ENCODE measurements at regions not wholly inside any gene's neighbourhood (a gene's known extent, or its start where the extent isn't known, plus 50 kb on each side); places are given as distances from the start of the nearest gene placed in this dataset.
A peak's percentile ranks its signal among the peaks of the same experiment; 100 is the strongest.

DNA sequence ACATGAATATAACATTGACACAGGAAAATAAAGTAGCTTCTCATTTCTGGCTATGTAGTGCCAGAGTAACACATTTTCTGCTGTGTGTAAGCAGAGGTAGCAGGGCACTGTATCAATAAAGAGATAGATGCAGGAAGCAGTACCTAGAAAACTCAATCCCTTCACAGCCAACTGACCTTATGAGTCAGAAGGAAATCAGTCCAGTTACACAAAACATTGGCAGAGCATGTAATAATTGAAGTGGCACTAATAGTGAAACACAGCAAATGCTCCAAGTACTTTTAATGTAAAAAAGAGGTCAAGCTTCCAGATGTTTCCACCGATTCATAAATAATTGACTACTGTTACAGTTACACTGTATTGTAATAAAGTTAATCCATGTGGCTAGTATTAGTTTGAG, 706.6 kb downstream of the EFNA5 start:
- no peak for DNase-seq

DNA sequence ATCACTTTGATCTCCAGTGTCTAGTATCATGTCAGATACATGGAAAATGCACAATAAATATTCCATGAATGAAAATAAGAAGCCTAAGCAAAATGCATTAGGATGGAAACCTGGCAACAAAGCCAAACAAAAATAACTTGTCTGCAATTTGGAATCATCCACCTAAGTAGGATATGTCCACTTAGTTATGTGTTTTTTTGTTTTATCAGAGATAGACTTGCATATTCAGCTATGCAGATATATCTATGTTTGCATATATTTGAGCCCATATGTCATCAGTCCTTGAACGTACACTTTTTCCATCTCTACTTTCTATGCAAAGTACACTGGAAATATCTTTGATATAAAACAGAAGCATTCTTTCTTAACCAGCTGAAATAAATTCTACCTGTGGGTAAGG, 707.1 kb downstream of the EFNA5 start:
- no peak for DNase-seq

DNA sequence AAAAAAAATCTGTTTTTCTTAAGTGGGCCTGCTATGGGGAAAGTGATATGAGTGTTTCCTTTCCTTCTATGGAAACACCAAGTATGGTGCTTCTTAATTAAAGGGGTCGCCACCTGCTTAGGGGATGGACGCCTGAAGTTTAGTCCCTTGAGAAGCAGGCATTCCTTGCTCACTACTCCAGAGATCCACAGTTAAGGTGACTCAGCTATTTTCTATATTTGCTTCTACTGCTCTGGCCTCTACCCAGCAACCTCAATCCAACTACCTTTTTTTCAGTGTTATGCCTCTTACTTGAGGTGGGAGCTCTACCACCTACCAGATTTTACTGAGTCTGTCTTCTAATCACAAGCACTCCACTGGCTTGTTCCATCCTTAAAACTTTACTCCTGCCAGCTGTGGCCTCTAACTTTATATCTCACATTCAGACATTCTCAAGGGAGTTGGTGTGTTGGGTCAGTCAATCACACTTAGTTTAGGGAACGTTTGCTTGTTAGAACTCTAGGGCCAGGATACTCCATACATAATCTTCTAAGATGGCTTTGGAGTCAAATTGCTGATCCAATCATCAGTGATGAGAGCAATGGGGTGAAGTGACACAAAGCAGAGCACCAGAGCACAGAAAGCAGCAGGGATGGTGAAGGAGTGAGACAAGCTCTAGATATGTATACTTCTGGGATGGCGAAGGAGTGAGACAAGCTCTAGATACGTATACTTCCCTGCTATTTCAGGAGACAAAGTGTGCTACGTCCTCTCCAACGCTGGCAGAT, 708.1 kb downstream of the EFNA5 start:
- no peak for DNase-seq

DNA sequence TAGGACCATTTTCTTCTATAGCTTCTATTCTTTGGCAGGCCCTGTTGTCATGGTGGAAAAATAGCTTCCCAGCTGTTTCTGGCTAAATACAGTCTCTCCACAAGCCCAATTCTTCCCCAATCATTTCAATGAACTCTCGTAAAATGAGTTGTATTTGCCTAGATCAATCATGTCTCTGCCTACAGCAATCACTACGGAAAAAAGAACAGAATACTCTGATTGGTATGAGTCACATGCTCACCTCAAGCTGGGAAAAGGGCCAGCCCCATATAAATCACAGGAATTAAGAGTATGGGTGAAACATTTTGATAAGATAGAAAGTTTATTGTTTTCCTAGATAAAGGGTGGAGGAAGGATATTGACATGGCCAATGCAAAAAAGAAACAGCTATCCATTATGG, 711.4 kb downstream of the EFNA5 start:
- no peak for DNase-seq

DNA sequence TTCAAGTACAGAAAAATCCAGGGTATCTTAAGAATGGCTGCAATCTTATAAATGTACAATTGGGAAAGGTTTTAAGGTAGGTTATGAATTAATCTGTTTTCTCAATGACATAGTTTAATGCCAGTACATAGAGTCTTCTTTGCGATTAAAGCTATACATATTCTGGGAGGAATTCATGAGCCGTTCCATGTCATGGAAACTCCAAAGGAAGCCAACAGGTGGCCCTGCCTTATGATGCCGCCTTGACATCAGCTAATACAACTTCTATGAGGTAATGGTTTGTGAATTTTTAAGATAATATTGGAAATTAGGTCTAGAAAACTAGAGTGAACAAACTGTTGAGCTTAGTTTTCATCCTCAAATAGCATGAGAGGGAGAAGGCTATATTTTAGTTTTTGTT, 713.4 kb downstream of the EFNA5 start:
- DNase-seq, result no peak

DNA sequence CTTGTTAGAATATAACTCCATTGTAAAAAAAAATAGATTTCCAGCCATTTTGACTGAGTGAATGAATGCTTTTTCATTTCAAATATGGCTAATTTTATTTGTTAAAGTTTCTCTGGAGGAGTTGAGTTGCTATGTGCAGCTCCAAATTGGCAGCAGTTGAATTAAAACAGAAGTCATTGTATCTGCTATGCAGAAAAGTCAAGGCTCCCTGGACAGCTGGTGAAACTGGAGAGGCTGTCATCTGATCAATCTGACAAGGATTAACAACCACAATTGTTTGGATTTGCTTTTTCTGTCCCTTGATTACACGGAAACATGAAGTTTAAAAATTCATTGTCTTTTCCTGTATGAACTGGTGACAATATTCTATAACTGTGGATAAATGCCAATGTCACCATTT, 713.9 kb downstream of the EFNA5 start:
- DNase-seq, result no peak

DNA sequence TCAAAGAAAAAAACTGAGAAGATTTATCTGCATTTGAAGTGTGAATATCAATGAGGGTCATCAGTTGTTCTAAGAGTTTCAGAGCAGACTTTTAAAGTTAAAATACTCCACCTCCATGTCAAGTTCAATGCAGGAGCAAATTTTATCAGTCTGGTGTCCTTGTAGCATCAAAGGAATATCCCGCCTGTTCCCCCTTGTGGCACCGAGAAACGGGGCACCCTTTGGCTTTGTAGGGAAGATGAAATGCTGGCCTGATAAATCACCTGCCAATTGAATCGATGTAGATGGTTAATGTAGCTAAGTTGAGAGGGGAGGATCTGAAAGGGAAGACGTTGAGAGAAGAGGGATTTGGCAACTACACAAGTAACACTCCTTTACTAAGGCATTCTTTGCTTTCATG, 714.5 kb downstream of the EFNA5 start:
- no peak for DNase-seq

DNA sequence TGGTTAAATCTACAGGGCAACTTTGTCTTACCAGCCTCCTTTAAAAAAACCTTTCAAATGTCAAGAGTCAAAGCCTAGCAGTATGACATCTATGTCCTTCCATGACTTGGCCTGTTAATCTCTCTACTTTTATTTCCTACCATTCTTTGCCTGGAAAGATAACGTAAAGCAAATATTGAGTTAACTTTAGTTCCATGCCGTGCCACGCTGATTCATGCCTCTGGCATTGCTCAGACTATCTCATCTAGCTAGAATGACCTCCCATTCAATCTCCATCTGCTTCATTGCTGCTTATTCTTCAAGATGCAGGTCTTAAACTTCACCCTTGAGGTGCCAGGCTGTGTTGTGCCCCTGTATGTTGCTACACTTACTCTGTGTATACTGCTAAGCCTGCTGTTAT, 729.8 kb downstream of the EFNA5 start:
- no peak for DNase-seq

DNA sequence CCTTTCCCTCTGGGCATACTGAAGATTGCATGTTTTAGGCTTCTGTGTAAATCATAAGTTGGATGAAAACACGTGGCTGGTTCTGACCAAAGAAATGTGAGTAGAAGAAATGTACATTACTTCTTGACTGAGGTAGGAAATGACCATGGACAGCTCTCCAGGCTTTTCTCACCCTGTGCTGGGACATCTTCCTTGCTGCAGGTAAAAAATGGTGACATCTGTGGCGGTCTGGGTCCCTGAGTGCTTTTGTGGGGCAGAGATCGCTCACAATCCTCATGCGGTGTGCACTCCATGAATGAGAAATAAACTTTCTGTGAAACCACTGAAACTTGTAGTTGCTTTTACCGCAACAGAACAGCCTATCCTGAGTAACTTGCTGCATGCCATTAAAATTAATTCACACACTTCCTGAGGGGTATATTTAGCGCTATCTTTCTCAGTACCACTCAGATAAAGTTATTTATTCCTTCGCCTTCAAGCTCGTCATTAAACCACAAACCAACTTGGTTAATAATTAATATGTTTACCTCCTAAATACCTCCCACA, 730.4 kb downstream of the EFNA5 start:
- DNase-seq, result no peak

DNA sequence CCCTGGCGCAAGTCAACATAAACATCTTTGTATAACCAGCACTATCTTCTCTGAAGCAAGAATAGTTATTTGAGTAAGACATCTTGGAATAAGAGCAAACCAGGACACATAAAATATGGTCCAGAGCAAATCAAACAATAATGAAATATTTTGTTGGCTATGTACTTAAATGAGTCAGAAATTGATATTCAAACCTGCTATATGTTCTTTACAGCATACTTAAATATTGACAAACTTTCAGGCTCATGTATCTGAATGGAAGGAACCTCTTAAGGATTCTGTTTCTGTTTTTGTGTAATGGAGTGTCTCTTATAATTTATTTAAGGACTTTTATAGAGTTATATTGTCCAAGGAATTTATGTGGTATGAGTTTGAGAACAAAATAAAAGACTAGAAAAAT, 747.3 kb downstream of the EFNA5 start:
- no peak for DNase-seq

DNA sequence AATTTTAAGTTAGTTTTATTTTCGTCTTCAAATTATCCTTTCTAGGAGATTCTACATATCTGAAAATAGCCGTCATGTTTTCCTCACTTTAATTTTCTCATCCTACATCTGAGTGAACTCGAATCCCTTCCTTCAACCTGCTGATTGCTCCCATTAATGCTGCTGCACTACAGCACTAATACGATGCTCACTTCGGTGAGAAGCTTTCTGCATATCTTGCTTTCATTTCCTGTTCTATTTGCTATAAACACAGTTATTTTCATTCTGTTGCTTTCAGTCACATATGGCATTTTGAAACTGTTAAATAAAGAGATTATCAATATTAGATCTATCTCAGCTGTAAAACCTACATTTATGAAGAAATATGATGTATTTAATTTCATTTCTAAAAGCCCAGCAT, 749.2 kb downstream of the EFNA5 start:
- no peak for DNase-seq

DNA sequence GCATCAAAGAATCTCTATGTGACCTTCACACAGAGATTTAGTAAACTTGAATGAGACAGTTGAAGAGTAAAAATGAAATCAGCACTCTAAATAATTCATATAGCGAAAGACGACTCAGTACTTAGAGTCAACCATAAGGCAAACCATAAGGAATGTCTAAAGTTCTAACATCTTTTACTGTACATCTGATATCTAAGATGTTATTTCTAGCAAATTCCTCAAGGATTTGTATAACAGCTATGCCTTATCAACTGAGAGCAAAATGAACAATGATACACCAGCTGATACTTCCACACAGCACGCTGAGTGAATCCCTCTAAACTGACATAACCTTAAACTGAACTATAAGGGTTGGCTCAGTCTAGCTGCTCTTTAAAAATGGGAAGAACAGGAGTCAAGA, 760.3 kb downstream of the EFNA5 start:
- DNase-seq, result no peak

DNA sequence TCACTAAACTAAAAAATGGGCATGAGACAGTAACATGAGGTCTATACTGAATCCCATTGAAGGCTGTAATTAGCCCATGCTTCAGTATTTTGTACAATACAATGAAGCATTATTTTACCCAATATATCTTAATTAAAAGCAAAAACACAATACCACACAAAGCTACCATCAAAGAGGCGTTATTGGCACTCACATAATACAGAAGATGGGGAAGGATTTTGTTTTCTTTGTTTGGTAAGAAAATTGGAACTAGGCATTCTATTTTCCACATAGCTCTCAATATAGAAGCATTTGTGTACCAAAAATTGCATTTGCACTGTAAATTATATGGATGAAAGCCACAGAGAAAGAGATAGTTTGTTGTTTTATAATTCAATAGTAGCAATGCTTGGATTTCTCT, 761.0 kb downstream of the EFNA5 start:
- DNase-seq, result no peak

DNA sequence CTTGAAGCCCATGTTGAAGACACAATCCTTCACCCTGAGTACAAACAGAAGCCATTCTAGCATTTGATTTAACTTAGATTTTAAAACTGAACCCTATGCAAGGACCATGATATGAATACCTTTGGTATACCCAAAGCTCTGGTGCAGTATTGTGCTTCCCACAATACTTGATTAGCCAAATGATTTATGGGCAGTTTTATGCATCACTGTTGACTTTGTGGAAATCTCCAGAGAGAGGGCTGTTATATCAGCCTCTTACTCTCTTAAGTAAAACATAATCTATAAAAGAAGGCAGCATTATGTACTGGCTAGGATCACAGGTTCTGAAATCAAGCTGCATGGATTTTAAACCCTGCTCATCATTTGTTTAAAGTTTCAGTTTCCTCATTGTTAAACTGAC, 762.8 kb downstream of the EFNA5 start:
- DNase-seq, result no peak

DNA sequence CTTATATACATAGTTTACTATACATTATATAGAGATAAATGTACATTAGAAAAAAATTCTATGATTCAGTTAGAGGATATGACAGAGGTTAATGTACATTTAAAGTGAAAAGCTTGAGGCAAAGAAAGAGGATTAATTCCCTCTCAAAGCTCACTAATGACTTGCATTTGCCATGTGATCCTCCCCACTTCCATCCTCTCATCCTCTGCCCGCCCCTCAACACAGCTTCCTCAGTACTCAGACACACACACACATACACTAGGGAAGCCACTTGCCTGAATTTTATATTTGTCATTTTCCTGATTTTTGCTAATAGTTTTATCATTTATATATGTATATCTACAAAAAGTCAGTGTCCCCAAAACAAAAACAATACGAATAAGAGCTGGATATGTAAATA, 764.5 kb downstream of the EFNA5 start:
- no peak for DNase-seq

DNA sequence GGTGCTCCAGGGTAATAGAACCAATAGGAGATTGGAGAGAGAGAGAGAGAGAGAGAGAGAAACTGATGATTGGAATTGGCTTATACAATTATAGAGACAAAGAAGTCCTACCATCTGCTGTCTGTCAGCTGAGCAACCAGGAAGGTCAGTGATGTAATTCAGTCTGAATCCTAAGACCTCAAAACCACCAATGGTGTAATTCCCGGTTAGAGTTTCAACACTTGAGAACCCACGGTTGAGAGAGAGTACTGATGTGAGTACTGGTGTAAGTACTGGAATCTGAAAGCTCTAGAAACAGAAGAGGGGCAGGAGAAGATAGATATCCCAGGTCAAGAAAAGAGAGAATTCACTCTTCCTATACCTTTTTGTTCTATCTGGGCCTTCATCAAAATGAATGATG, 775.8 kb downstream of the EFNA5 start:
- DNase-seq, result no peak

DNA sequence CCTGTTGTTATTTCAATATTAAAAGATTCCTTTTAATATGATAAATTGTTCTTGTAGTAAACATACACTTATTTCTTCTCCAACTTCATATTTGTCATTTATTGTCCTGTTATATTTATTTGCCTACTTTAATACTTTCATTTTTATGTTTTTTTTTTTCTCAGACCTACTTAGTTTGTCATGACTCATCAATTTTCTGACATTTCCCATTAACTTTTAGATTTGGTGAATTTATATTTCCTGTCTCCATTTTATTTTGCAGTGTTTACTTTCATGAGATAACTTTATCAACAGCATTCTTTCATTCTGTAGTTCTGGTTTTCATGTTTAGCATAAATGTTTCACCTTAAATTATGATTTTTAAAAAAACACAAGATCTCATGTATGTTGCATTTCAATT, 788.7 kb downstream of the EFNA5 start:
- DNase-seq, result no peak

DNA sequence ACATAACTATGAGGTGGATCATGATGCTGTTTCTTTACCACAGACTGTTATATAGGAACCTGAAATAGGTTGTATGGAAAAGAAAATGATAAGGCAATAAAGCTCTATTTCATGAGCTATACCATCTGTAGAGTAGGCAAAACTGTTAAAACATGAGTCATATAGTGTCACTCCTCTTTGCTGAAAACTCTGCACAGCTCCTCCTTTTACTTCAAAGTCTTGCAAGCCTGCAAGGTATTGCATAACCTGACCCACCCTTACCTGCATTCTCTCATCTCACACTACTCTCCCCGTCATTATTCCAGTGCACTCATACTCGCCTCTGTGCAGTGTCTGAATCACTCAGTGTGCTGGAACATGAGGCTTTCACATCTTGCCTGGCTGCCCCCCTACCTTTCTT, 790.1 kb downstream of the EFNA5 start:
- no peak for DNase-seq

DNA sequence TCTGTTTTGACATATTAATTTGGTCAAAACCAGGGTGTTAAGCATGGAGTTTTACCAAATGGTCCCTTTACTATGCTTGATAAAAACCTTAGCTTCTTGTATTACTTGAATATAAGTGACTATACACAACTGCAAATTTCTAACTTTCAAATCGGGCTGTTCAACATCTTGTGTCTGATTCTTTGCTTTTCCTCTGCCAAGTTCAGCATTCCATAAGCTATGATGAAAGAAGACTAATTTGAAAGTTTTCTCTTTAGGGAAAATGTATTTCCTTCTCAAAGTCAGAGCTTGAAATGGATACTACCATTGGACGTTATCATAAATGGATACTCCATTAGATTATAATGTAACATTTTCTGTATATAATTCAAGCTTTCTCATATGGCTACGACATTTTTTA, 792.9 kb downstream of the EFNA5 start:
- DNase-seq, result no peak

DNA sequence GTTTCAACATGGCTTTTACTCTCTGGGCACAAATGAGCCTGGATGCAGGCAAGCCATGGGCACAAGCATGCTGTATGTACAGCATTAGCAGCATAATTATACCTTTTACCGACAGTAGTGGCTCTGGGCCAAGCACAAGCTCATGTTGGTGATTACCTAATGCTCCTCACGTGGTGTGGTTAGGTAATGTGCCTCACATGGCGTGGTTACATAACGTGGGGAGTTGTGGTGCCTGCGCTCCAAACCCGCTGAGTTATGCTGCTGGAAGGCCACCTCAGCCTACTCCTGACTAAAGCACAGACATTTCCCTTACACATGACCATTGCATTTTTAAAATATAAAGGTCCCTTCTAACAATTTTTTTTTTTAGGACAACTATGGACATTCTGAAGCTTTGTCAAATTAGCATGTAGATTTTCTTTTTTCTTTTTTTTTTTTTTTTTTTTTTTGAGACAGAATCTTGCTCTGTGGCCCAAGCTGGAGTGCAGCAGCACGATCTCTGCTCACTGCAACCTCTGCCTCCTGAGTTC, 794.0 kb downstream of the EFNA5 start:
- DNase-seq, result no peak

DNA sequence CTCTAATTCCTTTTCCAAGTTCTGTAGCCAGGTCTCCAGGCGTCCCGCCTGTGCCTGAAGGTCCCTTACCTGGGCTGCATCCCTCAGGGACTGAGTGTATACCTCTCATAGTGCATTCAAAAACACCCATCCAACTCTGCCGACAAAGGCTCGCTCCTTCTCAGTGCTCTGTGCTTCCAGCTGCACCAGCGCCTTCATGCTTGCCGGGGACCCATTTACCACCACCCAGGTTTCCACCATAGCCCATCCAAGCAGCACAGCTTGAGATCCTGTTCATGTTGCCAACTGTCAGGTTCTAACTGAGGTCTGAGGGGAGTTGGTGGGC, 794.5 kb downstream of the EFNA5 start:
- no peak for DNase-seq

DNA sequence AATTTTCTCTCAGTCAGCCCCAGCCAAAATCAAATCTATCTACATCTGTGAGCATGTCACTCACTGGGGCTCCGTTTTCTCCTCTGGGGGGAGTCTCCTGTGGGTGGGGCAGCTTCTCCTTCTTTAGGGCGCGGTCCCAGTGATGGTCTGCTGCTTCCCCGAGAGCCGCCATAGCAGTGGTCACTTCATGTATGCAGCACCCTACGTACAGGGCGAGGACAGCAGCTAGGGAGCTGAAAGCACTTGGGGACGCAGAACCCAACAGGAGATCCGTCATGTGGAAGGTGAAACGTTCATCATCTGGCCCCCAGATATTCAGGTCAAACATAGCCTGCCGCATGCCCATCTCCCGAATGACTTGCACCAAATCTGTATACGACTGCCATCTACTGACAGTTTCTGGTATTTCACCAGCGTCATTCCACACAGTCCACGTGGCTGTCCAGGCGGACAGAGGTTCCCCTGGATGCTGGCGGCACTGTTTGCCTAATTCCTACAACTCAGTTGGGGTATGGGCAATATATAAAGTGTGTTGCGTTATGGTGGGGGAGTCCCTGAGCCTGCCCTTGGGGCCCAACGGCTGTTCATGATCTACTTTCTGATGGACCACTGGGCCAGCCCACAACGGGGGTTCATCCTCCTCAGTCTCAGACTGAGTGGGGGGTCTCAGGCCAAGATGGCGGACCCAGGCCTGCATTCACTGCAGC, 795.0 kb downstream of the EFNA5 start:
- DNase-seq, result peak; percentile 28

DNA sequence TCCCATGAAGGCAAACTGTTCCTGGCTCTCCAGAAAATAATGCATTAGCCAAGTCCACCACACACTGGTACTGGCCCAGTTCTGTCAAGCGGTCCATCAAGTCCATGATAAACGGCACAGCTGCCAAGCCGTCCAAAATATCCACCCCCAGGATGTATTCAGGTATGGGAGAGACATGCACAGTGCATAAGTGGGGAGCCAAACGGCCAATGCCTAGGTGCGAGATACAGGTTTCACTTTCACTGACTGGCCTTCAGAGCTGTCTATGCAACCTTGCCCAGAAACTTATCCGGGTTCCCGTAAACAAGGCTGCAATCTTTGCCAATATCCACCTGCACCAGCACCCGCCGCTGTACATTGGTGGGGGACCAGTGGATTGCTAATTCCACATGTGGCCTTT, 795.8 kb downstream of the EFNA5 start:
- DNase-seq, result no peak

DNA sequence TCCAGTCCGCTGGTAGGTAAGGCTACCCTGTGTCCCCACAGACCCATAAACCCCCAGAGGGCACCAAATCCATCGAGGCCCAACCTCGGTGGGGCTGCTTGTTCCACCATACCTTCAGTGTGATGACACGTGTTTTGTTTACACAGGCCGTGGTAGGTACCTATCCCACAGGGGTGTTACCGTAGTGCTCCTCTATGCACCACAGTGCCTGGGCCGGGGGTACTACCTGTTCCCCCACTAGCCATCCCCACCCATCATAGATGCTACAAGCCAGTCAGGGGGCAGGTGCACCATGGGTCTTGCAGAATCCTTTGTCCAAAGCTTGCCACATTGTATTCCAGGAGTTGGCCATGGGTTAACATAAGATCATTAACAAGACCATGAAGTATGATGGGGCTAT, 796.2 kb downstream of the EFNA5 start:
- no peak for DNase-seq

DNA sequence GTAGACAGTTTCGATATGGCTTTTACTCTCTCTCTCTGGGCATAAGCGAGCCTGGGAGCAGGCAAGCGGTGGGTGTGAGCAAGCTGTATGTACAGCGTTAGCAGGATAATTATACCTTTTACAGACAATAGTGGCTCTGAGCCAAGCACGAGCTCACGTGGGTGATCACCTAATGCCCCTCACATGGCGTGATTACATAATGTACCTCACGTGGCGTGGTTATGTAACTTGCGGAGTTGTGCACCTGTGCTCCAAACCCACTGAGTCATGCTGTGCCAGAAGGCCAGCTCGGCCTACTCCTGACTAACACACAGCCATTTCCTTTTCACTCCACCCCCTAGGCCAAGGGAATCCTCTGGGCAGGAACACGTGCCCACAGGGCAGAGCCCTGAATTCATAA, 797.2 kb downstream of the EFNA5 start:
- DNase-seq, result no peak
